ENCODE measurements at regions not wholly inside any gene's neighbourhood (a gene's known extent, or its start where the extent isn't known, plus 50 kb on each side); places are given as distances from the start of the nearest gene placed in this dataset.

GRCh38 chr1:95407886-95408291, 173.9 kb downstream of the RWDD3 start:
- FAIRE-seq (no peak), DNase-seq (ENCODE audit: low read depth) (no peak)
- Histone ChIP-seq H3K36me3 (ENCODE audit: insufficient read depth, low read length) (no peaks in the 10 kb centered on the region), H3K27me3 (ENCODE audit: insufficient read depth, low read length) (peaks cover 4% of the 10 kb centered on the region), H3K4me3 (ENCODE audit: insufficient read depth, low read depth, low read length) (no peak overlapping the region), H3K4me1 (ENCODE audit: insufficient read depth, low read length) (no peaks in the 10 kb centered on the region), H3K4me2 (ENCODE audit: low read length) (no peak overlapping the region), H3K9me3 (ENCODE audit: insufficient read depth, low read depth, low read length) (no peaks in the 10 kb centered on the region), H3K79me2 (ENCODE audit: insufficient read depth, low read length) (no peaks in the 10 kb centered on the region), H2AFZ (ENCODE audit: low read depth, low read length) (no peak overlapping the region), H3K27ac (ENCODE audit: low read depth, low read length) (no peak overlapping the region), H3K9ac (ENCODE audit: low read length) (no peak overlapping the region), H4K20me1 (ENCODE audit: insufficient read depth, low read length) (no peaks in the 10 kb centered on the region)
- Mint-ChIP-seq H3K9me3 (ENCODE audit: unreplicated experiment) (peaks cover 4% of the 10 kb centered on the region), H3K27ac (ENCODE audit: unreplicated experiment) (no peak overlapping the region), H3K27me3 (ENCODE audit: low read depth, unreplicated experiment) (peaks cover 5% of the 10 kb centered on the region), H3K36me3 (ENCODE audit: low read depth, unreplicated experiment) (no peaks in the 10 kb centered on the region), H3K4me3 (ENCODE audit: unreplicated experiment) (no peak overlapping the region), H3K4me1 (ENCODE audit: low read depth, unreplicated experiment) (no peaks in the 10 kb centered on the region)
- TF ChIP-seq EZH2 (IDR thresholded peaks at IDR 0.05; ENCODE audit: insufficient read depth, low read length) (no peak), CTCF (IDR thresholded peaks at IDR 0.05; ENCODE audit: insufficient read depth, low read depth, low read length) (no peak)

- Histone ChIP-seq H4K20me1 (ENCODE audit: insufficient read depth, low read length) (no peaks in the 10 kb centered on the region), H3K27me3 (ENCODE audit: insufficient read depth, low read length) (peaks cover 4% of the 10 kb centered on the region), H3K4me1 (ENCODE audit: insufficient read depth, low read length) (no peaks in the 10 kb centered on the region), H3K36me3 (ENCODE audit: insufficient read depth, low read length) (no peaks in the 10 kb centered on the region), H2AFZ (ENCODE audit: low read depth, low read length) (no peak overlapping the region), H3K4me3 (ENCODE audit: insufficient read depth, low read depth, low read length) (no peak overlapping the region), H3K9me3 (ENCODE audit: insufficient read depth, low read depth, low read length) (no peaks in the 10 kb centered on the region), H3K9ac (ENCODE audit: low read length) (no peak overlapping the region), H3K27ac (ENCODE audit: low read depth, low read length) (no peak overlapping the region), H3K79me2 (ENCODE audit: insufficient read depth, low read length) (no peaks in the 10 kb centered on the region), H3K4me2 (ENCODE audit: low read length) (no peak overlapping the region)
- TF ChIP-seq CTCF (IDR thresholded peaks at IDR 0.05; ENCODE audit: insufficient read depth, low read depth, low read length), result no peak
- no peak for TF ChIP-seq EZH2 (IDR thresholded peaks at IDR 0.05; ENCODE audit: insufficient read depth, low read length)
- Mint-ChIP-seq H3K9me3 (ENCODE audit: unreplicated experiment) (peaks cover under 1% of the 10 kb centered on the region), H3K27me3 (ENCODE audit: low read depth, unreplicated experiment) (peaks cover 5% of the 10 kb centered on the region), H3K36me3 (ENCODE audit: low read depth, unreplicated experiment) (no peaks in the 10 kb centered on the region), H3K4me3 (ENCODE audit: unreplicated experiment) (no peak overlapping the region), H3K4me1 (ENCODE audit: low read depth, unreplicated experiment) (no peaks in the 10 kb centered on the region), H3K27ac (ENCODE audit: unreplicated experiment) (no peak overlapping the region)
- DNase-seq (ENCODE audit: low read depth) (no peak), FAIRE-seq (no peak)
These were observed 174.6 kb downstream of the RWDD3 start for GRCh38 chr1:95408507-95409136.

DNA sequence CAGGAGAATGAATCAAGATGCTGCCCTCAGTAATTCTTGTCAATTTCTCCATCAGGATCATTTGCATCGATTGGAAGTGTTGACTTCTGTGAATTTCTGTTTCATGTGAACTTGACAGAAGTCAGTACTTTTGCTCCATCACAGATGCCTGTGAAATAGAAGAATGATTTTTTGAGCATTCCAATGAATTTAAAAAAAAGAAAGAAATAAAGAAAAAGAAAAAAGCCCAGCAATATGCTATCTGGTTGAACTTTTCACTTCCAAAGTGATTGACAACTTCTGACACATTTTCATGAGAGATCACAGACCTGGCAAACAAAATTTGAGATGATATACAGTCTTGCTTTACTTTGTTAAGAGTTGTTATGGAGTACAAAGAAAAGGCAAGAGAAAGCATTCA, 175.3 kb downstream of the RWDD3 start:
- H2AFZ ChIP-seq (ENCODE audit: low read depth, low read length), result no peak overlapping the region
- FAIRE-seq (no peak), DNase-seq (ENCODE audit: low read depth) (no peak)
- no peaks in the 10 kb centered on the region for H4K20me1 ChIP-seq (ENCODE audit: insufficient read depth, low read length)
- no peaks in the 10 kb centered on the region for H3K9me3 ChIP-seq (ENCODE audit: insufficient read depth, low read depth, low read length)
- no peaks in the 10 kb centered on the region for H3K9me3 Mint-ChIP-seq (ENCODE audit: unreplicated experiment)
- no peak overlapping the region for H3K4me2 ChIP-seq (ENCODE audit: low read length)
- no peak overlapping the region for H3K4me3 Mint-ChIP-seq (ENCODE audit: unreplicated experiment)
- no peaks in the 10 kb centered on the region for H3K4me1 ChIP-seq (ENCODE audit: insufficient read depth, low read length)
- H3K27ac Mint-ChIP-seq (ENCODE audit: unreplicated experiment), result no peak overlapping the region
- H3K36me3 ChIP-seq (ENCODE audit: insufficient read depth, low read length), result no peaks in the 10 kb centered on the region
- TF ChIP-seq EZH2 (IDR thresholded peaks at IDR 0.05; ENCODE audit: insufficient read depth, low read length) (no peak), CTCF (IDR thresholded peaks at IDR 0.05; ENCODE audit: insufficient read depth, low read depth, low read length) (no peak)
- no peaks in the 10 kb centered on the region for H3K79me2 ChIP-seq (ENCODE audit: insufficient read depth, low read length)
- H3K27me3 Mint-ChIP-seq (ENCODE audit: low read depth, unreplicated experiment), result peaks cover 5% of the 10 kb centered on the region
- H3K36me3 Mint-ChIP-seq (ENCODE audit: low read depth, unreplicated experiment), result no peaks in the 10 kb centered on the region
- H3K27me3 ChIP-seq (ENCODE audit: insufficient read depth, low read length), result peaks cover 4% of the 10 kb centered on the region
- no peaks in the 10 kb centered on the region for H3K4me1 Mint-ChIP-seq (ENCODE audit: low read depth, unreplicated experiment)
- H3K4me3 ChIP-seq (ENCODE audit: insufficient read depth, low read depth, low read length), result no peak overlapping the region
- H3K9ac ChIP-seq (ENCODE audit: low read length), result no peak overlapping the region
- H3K27ac ChIP-seq (ENCODE audit: low read depth, low read length), result no peak overlapping the region

Data from astrocyte (in vitro differentiated cells and primary cell).